HepG2 (cell line): ENCODE measurements at regions not wholly inside any gene's neighbourhood (a gene's known extent, or its start where the extent isn't known, plus 50 kb on each side); places are given as distances from the start of the nearest gene placed in this dataset.

Experiments used
- ATAC-seq: fragments of 200-7000 bp; cut with Tn5 transposase; 3 replicates; pipeline ENCODE4 v1.9.1; 2020; ENCODE audit warnings: mild to moderate bottlenecking, moderate library complexity
- BruUV-seq: library from RNA; stranded (reverse); fragments of 400-500 nt; replicated peaks from 2 replicates; lab custom pipeline; 2021; lab: Mats Ljungman, UMichigan
- CTCF ChIA-PET: fragments of 300-600 bp; formaldehyde crosslinking; extraction: SDS; loops from one replicate; lab custom pipeline; 2021; ENCODE audit warnings: low total read pairs, inconsistent platforms, low intra/inter-chr PET ratio; lab: Yijun Ruan, JAX
- POLR2A ChIA-PET: fragments of 350-600 bp; sonication (Branson Sonifier 250); formaldehyde crosslinking; loops from one replicate; lab custom pipeline; 2020; ENCODE audit warnings: antibody characterized with exemption, inconsistent platforms; lab: Yijun Ruan, JAX
- DNase-seq: peaks from one replicate; pipeline ENCODE4 v3.0.0-alpha.2; 2015; ENCODE audit warnings: low spot score
- FAIRE-seq: peaks from 3 replicates; lab custom pipeline; 2011; peaks lifted over from hg19 to GRCh38; lab: Jason Lieb, UNC
- H2AFZ ChIP-seq: one replicate; pipeline ENCODE4 v1.6.1; 2011; ENCODE audit warnings: low read length, inconsistent platforms
- H3K27ac ChIP-seq: fragments of 300-600 bp; 3 replicates; pipeline ENCODE4 v1.8.0; 2011; ENCODE audit warnings: mixed run types, mild to moderate bottlenecking, mixed read lengths, low read length, inconsistent platforms; ENCODE audit not compliant: insufficient read depth; ENCODE audit errors: extremely low read length
- H3K27me3 ChIP-seq, 2 experiments: fragments of 200-600 bp in 1 of 2; 2 replicates in 1 of 2; 3 replicates in 1 of 2; pipeline versions ENCODE4 v1.6.0 to v1.8.0; 2011; ENCODE audit warnings: low read length in 2 of 2, mild to moderate bottlenecking in 2 of 2, moderate library complexity in 2 of 2, inconsistent platforms in 1 of 2; ENCODE audit not compliant: insufficient read depth in 2 of 2, control insufficient read depth in 1 of 2
- H3K36me3 ChIP-seq, 2 experiments: fragments of 200-600 bp in 1 of 2; replicated peaks in 1 of 2; 2 replicates in 1 of 2; 3 replicates in 1 of 2; pipeline versions ENCODE4 v1.5.1 to v1.8.0; 2011; ENCODE audit warnings: low read length in 2 of 2, inconsistent platforms in 1 of 2; ENCODE audit not compliant: insufficient read depth in 2 of 2, control insufficient read depth in 1 of 2
- H3K4me1 ChIP-seq: 2 replicates; pipeline ENCODE4 v1.5.1; 2012; ENCODE audit warnings: low read length, inconsistent platforms; ENCODE audit not compliant: insufficient read depth
- H3K4me2 ChIP-seq: 2 replicates; pipeline ENCODE4 v1.6.0; 2011; ENCODE audit warnings: low read depth, low read length, inconsistent platforms
- H3K4me3 ChIP-seq, 3 experiments: fragments of 200-600 bp in 1 of 3; sonication (generic), shearing (Covaris generic) in 1 of 3; replicated peaks in 1 of 3; 2 replicates each; pipeline ENCODE4 v1.5.1; 2011 to 2016; ENCODE audit warnings: low read length in 3 of 3, inconsistent platforms in 2 of 3, low read depth in 2 of 3, mild to moderate bottlenecking in 2 of 3, control low read depth in 1 of 3, mixed read lengths in 1 of 3; ENCODE audit not compliant: insufficient read depth in 1 of 3
- H3K79me2 ChIP-seq: one replicate; pipeline ENCODE4 v1.6.1; 2011; ENCODE audit warnings: low read length, inconsistent platforms; ENCODE audit not compliant: insufficient read depth
- H3K9ac ChIP-seq: 2 replicates; pipeline ENCODE4 v1.6.0; 2011; ENCODE audit warnings: mild to moderate bottlenecking, low read depth, low read length, inconsistent platforms; ENCODE audit not compliant: insufficient read depth
- H3K9me3 ChIP-seq: 2 replicates; pipeline ENCODE4 v1.5.1; 2012; ENCODE audit warnings: mild to moderate bottlenecking, low read length
- H4K20me1 ChIP-seq: 2 replicates; pipeline ENCODE4 v1.6.0; 2011; ENCODE audit warnings: inconsistent platforms, mild to moderate bottlenecking, low read length, moderate library complexity; ENCODE audit not compliant: insufficient read depth
- MAFF ChIP-seq: IDR thresholded peaks from 2 replicates; pipeline ENCODE4 v1.6.1; 2011; ENCODE audit warnings: low read depth, low read length, improper control_type of control experiment
- MAFK ChIP-seq, 2 experiments: IDR thresholded peaks in 1 of 2; conservative IDR thresholded peaks in 1 of 2; 2 replicates each; pipeline ENCODE4 v1.6.1; 2011; ENCODE audit warnings: improper control_type of control experiment in 2 of 2, low read length in 2 of 2
- MTA3 ChIP-seq: sonication (generic); formaldehyde crosslinking; IDR thresholded peaks from 2 replicates; pipeline ENCODE4 v1.4.0; 2020; ENCODE audit warnings: missing genetic modification reagents
- RFX5 ChIP-seq: IDR thresholded peaks from 2 replicates; pipeline ENCODE4 v1.6.1; 2011; ENCODE audit warnings: low read depth, low read length, improper control_type of control experiment
- ZBTB7A ChIP-seq: sonication (generic); formaldehyde crosslinking; IDR thresholded peaks from 2 replicates; pipeline ENCODE4 v1.8.0; 2022; ENCODE audit warnings: mild to moderate bottlenecking, missing genetic modification reagents
- ZNF124 ChIP-seq: sonication (generic); formaldehyde crosslinking; IDR thresholded peaks from 2 replicates; pipeline ENCODE4 v1.4.0; 2020; ENCODE audit warnings: missing genetic modification reagents
- ZNF138 ChIP-seq: sonication (generic); formaldehyde crosslinking; IDR thresholded peaks from 2 replicates; pipeline ENCODE4 v1.5.0; 2020; ENCODE audit warnings: mild to moderate bottlenecking, low read depth, missing genetic modification reagents
- ZNF292 ChIP-seq: sonication (generic); formaldehyde crosslinking; IDR thresholded peaks from 2 replicates; pipeline ENCODE4 v1.8.1; 2022; ENCODE audit warnings: mild to moderate bottlenecking, low read depth, missing genetic modification reagents, borderline replicate concordance
- ZNF530 ChIP-seq: sonication (generic); formaldehyde crosslinking; IDR thresholded peaks from 2 replicates; pipeline ENCODE4 v1.5.0; 2020; ENCODE audit warnings: low read depth, mild to moderate bottlenecking, missing genetic modification reagents
- ZNF543 ChIP-seq: sonication (generic); formaldehyde crosslinking; IDR thresholded peaks from 2 replicates; pipeline ENCODE4 v1.4.0; 2020; ENCODE audit warnings: mild to moderate bottlenecking, missing genetic modification reagents
- ZNF549 ChIP-seq: sonication (generic); formaldehyde crosslinking; IDR thresholded peaks from 2 replicates; pipeline ENCODE4 v1.5.0; 2020; ENCODE audit warnings: missing genetic modification reagents
- ZNF574 ChIP-seq: sonication (generic); formaldehyde crosslinking; IDR thresholded peaks from 2 replicates; pipeline ENCODE4 v1.4.0; 2020; ENCODE audit warnings: missing genetic modification reagents
- ZNF607 ChIP-seq: sonication (generic); formaldehyde crosslinking; IDR thresholded peaks from 2 replicates; pipeline ENCODE4 v1.5.1; 2020; ENCODE audit warnings: missing genetic modification reagents, mild to moderate bottlenecking, borderline replicate concordance
- WGBS: methylation state at CpG from one replicate; pipeline ENCODE4 v1.1.6; 2017; ENCODE audit warnings: low lambda C conversion rate; 5-methylcytosine and 5-hydroxymethylcytosine counted together
- in situ Hi-C: cut with HindIII; loops from 2 replicates; pipeline ENCODE4 v1.10.0; 2017; ENCODE audit warnings: low pct_unique_long_range_greater_than_20kb; ENCODE audit not compliant: extremely low pct_ligation_motif_present
- intact Hi-C: fragments of 100-400 bp; cut with micrococcal nuclease; formaldehyde crosslinking; loops from one replicate; pipeline ENCODE4 v1.10.0; 2022; ENCODE audit not compliant: unreplicated experiment

- H3K27ac ChIP-seq, result no peak overlapping the region
- FAIRE-seq, result no peak
- H3K9ac ChIP-seq, result no peak overlapping the region
- no peak for DNase-seq
- in situ Hi-C loops (no loop called here), intact Hi-C loops (loop anchor here (10.0 kb wide), 1 partner anchor 255 kb away; no protein-coding TSS in a partner anchor)
- TF ChIP-seq ZNF607 (CRISPR knock-in tag) (no peak), ZBTB7A (no peak), ZNF292 (CRISPR knock-in tag) (no peak), RFX5 (no peak), ZNF138 (CRISPR knock-in tag) (no peak), MTA3 (CRISPR knock-in tag) (no peak)
- H3K79me2 ChIP-seq, result no peaks in the 10 kb centered on the region
- no TSS peak for BruUV-seq
- no peaks in the 10 kb centered on the region for H3K4me1 ChIP-seq
- no peak overlapping the region for H3K4me3 ChIP-seq
- H2AFZ ChIP-seq, result no peak overlapping the region
- no peaks in the 10 kb centered on the region for H4K20me1 ChIP-seq
- H3K4me2 ChIP-seq, result no peak overlapping the region
- CTCF ChIA-PET, result no interaction called here
- no peak for ATAC-seq
- POLR2A ChIA-PET, result no interaction called here
- no peaks in the 10 kb centered on the region for H3K9me3 ChIP-seq
- no peaks in the 10 kb centered on the region for H3K36me3 ChIP-seq
- no peaks in the 10 kb centered on the region for H3K27me3 ChIP-seq
These were observed 597.1 kb upstream of the CT83 start for GRCh38 chrX:117059848-117060247.

GRCh38 chrX:117053260-117053659, 590.5 kb upstream of the CT83 start:
- no peaks in the 10 kb centered on the region for H3K4me1 ChIP-seq
- intact Hi-C loops, result no loop called here
- ChIA-PET CTCF (no interaction called here), POLR2A (no interaction called here)
- DNase-seq, result no peak
- H2AFZ ChIP-seq, result no peak overlapping the region
- H3K27me3 ChIP-seq, result no peaks in the 10 kb centered on the region
- H3K79me2 ChIP-seq, result no peaks in the 10 kb centered on the region
- H3K4me3 ChIP-seq, result no peak overlapping the region
- no peak for ATAC-seq
- H3K36me3 ChIP-seq, result no peaks in the 10 kb centered on the region
- in situ Hi-C loops, result no loop called here
- no peaks in the 10 kb centered on the region for H3K9me3 ChIP-seq
- WGBS, result 0% methylated on average over 1 of the region's 1 CpG
- H3K27ac ChIP-seq, result no peak overlapping the region
- FAIRE-seq, result no peak
- H4K20me1 ChIP-seq, result no peaks in the 10 kb centered on the region
- H3K4me2 ChIP-seq, result no peak overlapping the region
- TF ChIP-seq ZNF124 (CRISPR knock-in tag), result no peak
- TF ChIP-seq ZNF549 (CRISPR knock-in tag), result no peak
- TF ChIP-seq ZNF574, result no peak
- peak; percentile 55; the same call in 1 of the 2 replicates for TF ChIP-seq MAFF
- peak; percentile 26 to 60; a peak in 3 of 4 replicates for TF ChIP-seq MAFK (conservative IDR thresholded peaks at IDR 0.05 in 1 of 2, IDR thresholded peaks at IDR 0.05 in 1 of 2; ENCODE audit: low read length in 2 of 2)
- no peak for TF ChIP-seq ZNF543 (CRISPR knock-in tag)
- no peak for TF ChIP-seq ZNF530
- no TSS peak for BruUV-seq
- no peak overlapping the region for H3K9ac ChIP-seq
